ENCODE measurements at regions not wholly inside any gene's neighbourhood (a gene's known extent, or its start where the extent isn't known, plus 50 kb on each side); places are given as distances from the start of the nearest gene placed in this dataset.

DNA sequence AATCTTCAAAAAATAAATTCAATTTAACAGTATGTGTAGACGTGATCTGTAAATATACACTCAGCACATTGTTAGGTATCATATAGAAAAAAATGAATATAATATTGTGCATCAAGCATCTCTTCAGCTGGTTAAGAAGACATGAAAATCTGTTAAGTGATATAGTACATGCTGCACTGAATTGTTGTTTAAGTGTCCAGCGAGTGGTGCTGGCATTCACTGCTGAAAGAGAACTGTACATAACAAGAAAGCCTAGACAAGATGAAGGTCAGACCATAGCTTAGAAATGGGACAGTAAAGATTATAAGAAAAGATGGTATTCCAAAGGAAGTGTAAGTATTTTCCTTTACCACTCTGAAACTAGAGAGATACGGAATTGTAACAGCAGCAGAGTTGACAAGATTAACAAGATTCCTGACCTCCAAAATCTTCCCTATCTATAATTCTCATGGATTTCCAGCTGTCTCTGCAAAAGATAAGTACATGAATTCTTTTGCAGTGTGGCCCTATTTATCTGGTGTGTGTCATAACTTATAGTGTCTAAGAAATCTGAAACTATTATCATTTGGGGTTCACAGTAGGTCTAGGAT is 198.6 kb downstream of the FLRT2 start:
- TF ChIP-seq, protein P1, sequence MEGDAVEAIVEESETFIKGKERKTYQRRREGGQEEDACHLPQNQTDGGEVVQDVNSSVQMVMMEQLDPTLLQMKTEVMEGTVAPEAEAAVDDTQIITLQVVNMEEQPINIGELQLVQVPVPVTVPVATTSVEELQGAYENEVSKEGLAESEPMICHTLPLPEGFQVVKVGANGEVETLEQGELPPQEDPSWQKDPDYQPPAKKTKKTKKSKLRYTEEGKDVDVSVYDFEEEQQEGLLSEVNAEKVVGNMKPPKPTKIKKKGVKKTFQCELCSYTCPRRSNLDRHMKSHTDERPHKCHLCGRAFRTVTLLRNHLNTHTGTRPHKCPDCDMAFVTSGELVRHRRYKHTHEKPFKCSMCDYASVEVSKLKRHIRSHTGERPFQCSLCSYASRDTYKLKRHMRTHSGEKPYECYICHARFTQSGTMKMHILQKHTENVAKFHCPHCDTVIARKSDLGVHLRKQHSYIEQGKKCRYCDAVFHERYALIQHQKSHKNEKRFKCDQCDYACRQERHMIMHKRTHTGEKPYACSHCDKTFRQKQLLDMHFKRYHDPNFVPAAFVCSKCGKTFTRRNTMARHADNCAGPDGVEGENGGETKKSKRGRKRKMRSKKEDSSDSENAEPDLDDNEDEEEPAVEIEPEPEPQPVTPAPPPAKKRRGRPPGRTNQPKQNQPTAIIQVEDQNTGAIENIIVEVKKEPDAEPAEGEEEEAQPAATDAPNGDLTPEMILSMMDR (IDR thresholded peaks at IDR 0.05; ENCODE audit: poor library complexity): no peak
- TF ChIP-seq EZH2phosphoT487 (IDR thresholded peaks at IDR 0.05; ENCODE audit: low read depth, severe bottlenecking, unreplicated experiment): no peak
- TF ChIP-seq EZH2 (IDR thresholded peaks at IDR 0.05; ENCODE audit: borderline replicate concordance): no peak

All from hepatocyte (in vitro differentiated cells).